SHP77 treated with DMSO at 0.1 percent for 48 hours (cell line): ENCODE measurements at regions not wholly inside any gene's neighbourhood (a gene's known extent, or its start where the extent isn't known, plus 50 kb on each side); places are given as distances from the start of the nearest gene placed in this dataset.
"Not testable (repeated sequence)": the region's sequence is repeated elsewhere in the genome, so short reads cannot be mapped to it uniquely, and the experiment has no call there.

Source experiments
- DNase-seq: peaks from one replicate; lab custom pipeline; 2025; lab: John Stamatoyannopoulos, UW

- DNase-seq: no peak
Observed at GRCh38 chr16:75837264-75837663, 111.0 kb upstream of the CPHXL start.

GRCh38 chr16:75837681-75838080, 111.4 kb upstream of the CPHXL start:
- DNase-seq: no peak

- DNase-seq: no peak
Observed at GRCh38 chr16:75841517-75841916, 115.2 kb upstream of the CPHXL start.

- DNase-seq: no peak
Observed at GRCh38 chr16:75847172-75847571, 120.9 kb upstream of the CPHXL start.

GRCh38 chr16:75854152-75854551, 127.9 kb upstream of the CPHXL start:
- no peak for DNase-seq

GRCh38 chr16:75860326-75861053, 134.2 kb upstream of the CPHXL start:
- no peak for DNase-seq

- DNase-seq: no peak
Observed at GRCh38 chr16:75861311-75862097, 135.2 kb upstream of the CPHXL start.

- no peak for DNase-seq
Observed at GRCh38 chr16:75862098-75862386, 135.8 kb upstream of the CPHXL start.

GRCh38 chr16:75864243-75864642, 138.0 kb upstream of the CPHXL start:
- DNase-seq: no peak

- no peak for DNase-seq
Observed at GRCh38 chr16:75865736-75866135, 139.4 kb upstream of the CPHXL start.

- DNase-seq: no peak
Observed at GRCh38 chr16:75868636-75869632, 142.6 kb upstream of the CPHXL start.

- DNase-seq: not testable (repeated sequence)
Observed at GRCh38 chr16:75881280-75881679, 155.0 kb upstream of the CPHXL start.

GRCh38 chr16:75899163-75899562, 172.9 kb upstream of the CPHXL start:
- no peak for DNase-seq

GRCh38 chr16:75908331-75909117, 182.2 kb upstream of the CPHXL start:
- DNase-seq: no peak

GRCh38 chr16:75909746-75910145, 183.5 kb upstream of the CPHXL start:
- DNase-seq: no peak

GRCh38 chr16:75911896-75912295, 185.6 kb upstream of the CPHXL start:
- DNase-seq: no peak

GRCh38 chr16:75913958-75914357, 187.7 kb upstream of the CPHXL start:
- DNase-seq: no peak

GRCh38 chr16:75916451-75916850, 190.2 kb upstream of the CPHXL start:
- DNase-seq: no peak

- no peak for DNase-seq
Observed at GRCh38 chr16:75918109-75918508, 191.8 kb upstream of the CPHXL start.

GRCh38 chr16:75919664-75920063, 193.4 kb upstream of the CPHXL start:
- no peak for DNase-seq

GRCh38 chr16:75921281-75921680, 195.0 kb upstream of the CPHXL start:
- DNase-seq: no peak

GRCh38 chr16:75922250-75922649, 196.0 kb upstream of the CPHXL start:
- DNase-seq: no peak
